ENCODE measurements at regions not wholly inside any gene's neighbourhood (a gene's known extent, or its start where the extent isn't known, plus 50 kb on each side); places are given as distances from the start of the nearest gene placed in this dataset.

DNA sequence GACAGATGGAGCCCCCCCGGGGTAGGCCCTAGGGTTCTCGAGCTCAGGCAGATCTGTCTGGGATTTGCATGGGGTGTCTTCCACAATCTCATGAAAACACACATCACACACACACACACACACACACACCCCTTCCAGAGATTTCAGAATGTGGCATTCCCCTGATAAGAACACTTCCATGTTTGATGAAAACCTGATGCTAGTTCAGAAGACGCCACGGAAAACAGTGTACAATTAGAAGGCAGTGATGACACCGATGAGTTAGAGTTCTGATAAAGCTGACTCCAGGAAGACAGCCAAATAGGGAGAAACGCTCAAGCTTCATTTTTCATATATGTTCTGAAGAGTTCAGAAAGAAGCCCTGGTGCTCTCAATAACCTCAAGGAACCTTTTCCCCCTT, 438.7 kb upstream of the JARID2 start:
- H3K9me3 Mint-ChIP-seq = peaks cover 22% of the 10 kb centered on the region
- H3K27me3 Mint-ChIP-seq (ENCODE audit: low read depth) = peaks cover 19% of the 10 kb centered on the region
- TF ChIP-seq ZNF121 (CRISPR knock-in tag; IDR thresholded peaks at IDR 0.05) = no peak
- TF ChIP-seq, protein P1, sequence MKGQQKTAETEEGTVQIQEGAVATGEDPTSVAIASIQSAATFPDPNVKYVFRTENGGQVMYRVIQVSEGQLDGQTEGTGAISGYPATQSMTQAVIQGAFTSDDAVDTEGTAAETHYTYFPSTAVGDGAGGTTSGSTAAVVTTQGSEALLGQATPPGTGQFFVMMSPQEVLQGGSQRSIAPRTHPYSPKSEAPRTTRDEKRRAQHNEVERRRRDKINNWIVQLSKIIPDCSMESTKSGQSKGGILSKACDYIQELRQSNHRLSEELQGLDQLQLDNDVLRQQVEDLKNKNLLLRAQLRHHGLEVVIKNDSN (CRISPR knock-in tag; IDR thresholded peaks at IDR 0.05) = no peak
- no peak for TF ChIP-seq KAT7 (CRISPR knock-in tag; IDR thresholded peaks at IDR 0.05; ENCODE audit: borderline replicate concordance)
- no peak for ATAC-seq
- H3K36me3 Mint-ChIP-seq = peaks cover 25% of the 10 kb centered on the region
- ChIA-PET CTCF (no interaction called here), POLR2A (no interaction called here)
- peaks cover 30% of the 10 kb centered on the region for H3K4me1 Mint-ChIP-seq
- no peak overlapping the region for H3K4me3 Mint-ChIP-seq
- no peak for DNase-seq (ENCODE audit: low spot score)
- H3K27ac Mint-ChIP-seq = no peak overlapping the region

- CTCF ChIA-PET = no interaction called here
- POLR2A ChIA-PET = no interaction called here
- Mint-ChIP-seq H3K9me3 (peaks cover 22% of the 10 kb centered on the region), H3K27ac (no peak overlapping the region), H3K36me3 (peaks cover 25% of the 10 kb centered on the region), H3K27me3 (ENCODE audit: low read depth) (peaks cover 19% of the 10 kb centered on the region), H3K4me3 (no peak overlapping the region), H3K4me1 (peaks cover 24% of the 10 kb centered on the region)
- TF ChIP-seq ZNF317 (CRISPR knock-in tag; IDR thresholded peaks at IDR 0.05; ENCODE audit: borderline replicate concordance, low read depth) (no peak), TP53 (CRISPR knock-in tag; IDR thresholded peaks at IDR 0.05) (no peak), ZNF219 (CRISPR knock-in tag; IDR thresholded peaks at IDR 0.05; ENCODE audit: borderline replicate concordance) (no peak), ZNF121 (CRISPR knock-in tag; IDR thresholded peaks at IDR 0.05) (no peak), OVOL2 (CRISPR knock-in tag; IDR thresholded peaks at IDR 0.05; ENCODE audit: borderline replicate concordance) (no peak), USF2 (CRISPR knock-in tag; IDR thresholded peaks at IDR 0.05) (no peak)
- TF ChIP-seq, protein P2, sequence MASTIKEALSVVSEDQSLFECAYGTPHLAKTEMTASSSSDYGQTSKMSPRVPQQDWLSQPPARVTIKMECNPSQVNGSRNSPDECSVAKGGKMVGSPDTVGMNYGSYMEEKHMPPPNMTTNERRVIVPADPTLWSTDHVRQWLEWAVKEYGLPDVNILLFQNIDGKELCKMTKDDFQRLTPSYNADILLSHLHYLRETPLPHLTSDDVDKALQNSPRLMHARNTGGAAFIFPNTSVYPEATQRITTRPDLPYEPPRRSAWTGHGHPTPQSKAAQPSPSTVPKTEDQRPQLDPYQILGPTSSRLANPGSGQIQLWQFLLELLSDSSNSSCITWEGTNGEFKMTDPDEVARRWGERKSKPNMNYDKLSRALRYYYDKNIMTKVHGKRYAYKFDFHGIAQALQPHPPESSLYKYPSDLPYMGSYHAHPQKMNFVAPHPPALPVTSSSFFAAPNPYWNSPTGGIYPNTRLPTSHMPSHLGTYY (CRISPR knock-in tag; IDR thresholded peaks at IDR 0.05) = no peak
- DNase-seq (ENCODE audit: low spot score) = no peak
- no peak for ATAC-seq
Observed at GRCh38 chr6:14807971-14808370, 437.9 kb upstream of the JARID2 start.

- CTCF ChIA-PET = no interaction called here
- Mint-ChIP-seq H3K27me3 (ENCODE audit: low read depth) (peaks cover 3% of the 10 kb centered on the region), H3K36me3 (peaks cover 21% of the 10 kb centered on the region), H3K9me3 (peaks cover 22% of the 10 kb centered on the region), H3K27ac (no peak overlapping the region), H3K4me3 (no peak overlapping the region), H3K4me1 (peaks cover 19% of the 10 kb centered on the region)
- no peak for DNase-seq (ENCODE audit: low spot score)
- POLR2A ChIA-PET = no interaction called here
- ATAC-seq = no peak
- no peak for TF ChIP-seq MXD4 (CRISPR knock-in tag; IDR thresholded peaks at IDR 0.05; ENCODE audit: borderline replicate concordance)
- no peak for TF ChIP-seq NFYB (CRISPR knock-in tag; conservative IDR thresholded peaks at IDR 0.05; ENCODE audit: low read depth)
- TF ChIP-seq ZNF121 (CRISPR knock-in tag; IDR thresholded peaks at IDR 0.05) = no peak
- TF ChIP-seq PRRX2 (CRISPR knock-in tag; IDR thresholded peaks at IDR 0.05) = no peak
- TF ChIP-seq MYBL2 (CRISPR knock-in tag; IDR thresholded peaks at IDR 0.05) = no peak
- TF ChIP-seq NR1H2 (CRISPR knock-in tag; IDR thresholded peaks at IDR 0.05) = no peak
- TF ChIP-seq PRDM15 (CRISPR knock-in tag; IDR thresholded peaks at IDR 0.05) = no peak
- no peak for TF ChIP-seq EMX1 (CRISPR knock-in tag; IDR thresholded peaks at IDR 0.05)
- no peak for TF ChIP-seq NFE2L1 (CRISPR knock-in tag; IDR thresholded peaks at IDR 0.05)
- TF ChIP-seq, protein P3, sequence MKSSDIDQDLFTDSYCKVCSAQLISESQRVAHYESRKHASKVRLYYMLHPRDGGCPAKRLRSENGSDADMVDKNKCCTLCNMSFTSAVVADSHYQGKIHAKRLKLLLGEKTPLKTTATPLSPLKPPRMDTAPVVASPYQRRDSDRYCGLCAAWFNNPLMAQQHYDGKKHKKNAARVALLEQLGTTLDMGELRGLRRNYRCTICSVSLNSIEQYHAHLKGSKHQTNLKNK (CRISPR knock-in tag; IDR thresholded peaks at IDR 0.05) = no peak
- TF ChIP-seq ESRRA (CRISPR knock-in tag; IDR thresholded peaks at IDR 0.05; ENCODE audit: borderline replicate concordance) = no peak
- TF ChIP-seq CREM (CRISPR knock-in tag; IDR thresholded peaks at IDR 0.05) = no peak
- TF ChIP-seq, protein P1 (CRISPR knock-in tag; IDR thresholded peaks at IDR 0.05) = no peak
- no peak for TF ChIP-seq ZNF423 (CRISPR knock-in tag; IDR thresholded peaks at IDR 0.05)
- TF ChIP-seq NR2C2 (CRISPR knock-in tag; IDR thresholded peaks at IDR 0.05) = no peak
- no peak for TF ChIP-seq STAT6 (CRISPR knock-in tag; conservative IDR thresholded peaks at IDR 0.05; ENCODE audit: low read depth)
Observed at GRCh38 chr6:14810021-14810420, 435.8 kb upstream of the JARID2 start.
